ENCODE measurements at regions not wholly inside any gene's neighbourhood (a gene's known extent, or its start where the extent isn't known, plus 50 kb on each side); places are given as distances from the start of the nearest gene placed in this dataset.

DNA sequence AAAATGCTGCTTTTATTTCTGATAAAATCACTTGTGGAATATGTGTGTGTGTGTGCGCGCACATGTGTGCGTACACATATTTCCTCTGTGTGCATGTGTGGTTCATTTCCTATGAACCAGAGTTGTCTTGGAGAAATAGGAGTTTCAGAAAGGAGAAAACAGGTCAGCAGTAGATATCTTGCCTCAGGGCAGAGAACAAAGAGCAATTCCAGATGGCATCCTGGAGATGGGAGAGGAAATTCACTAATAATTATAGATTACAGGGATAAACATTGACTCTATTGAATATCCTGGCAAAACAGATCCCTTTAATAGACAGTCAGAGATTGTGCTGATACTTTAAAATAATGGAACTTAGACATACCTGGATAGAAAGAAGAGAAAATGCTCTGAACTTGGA lies 298.0 kb downstream of the TRIB2 start:
- H3K4me1 Mint-ChIP-seq, result no peaks in the 10 kb centered on the region
- no peak overlapping the region for H3K27ac Mint-ChIP-seq
- H3K4me3 Mint-ChIP-seq, result no peak overlapping the region
- POLR2A ChIA-PET, result no interaction called here
- peaks cover 1% of the 10 kb centered on the region for H3K9me3 Mint-ChIP-seq
- H3K36me3 Mint-ChIP-seq, result no peaks in the 10 kb centered on the region
- DNase-seq (no peak), ATAC-seq (ENCODE audit: low read depth) (no peak)
- peaks cover 33% of the 10 kb centered on the region for H3K27me3 Mint-ChIP-seq

DNA sequence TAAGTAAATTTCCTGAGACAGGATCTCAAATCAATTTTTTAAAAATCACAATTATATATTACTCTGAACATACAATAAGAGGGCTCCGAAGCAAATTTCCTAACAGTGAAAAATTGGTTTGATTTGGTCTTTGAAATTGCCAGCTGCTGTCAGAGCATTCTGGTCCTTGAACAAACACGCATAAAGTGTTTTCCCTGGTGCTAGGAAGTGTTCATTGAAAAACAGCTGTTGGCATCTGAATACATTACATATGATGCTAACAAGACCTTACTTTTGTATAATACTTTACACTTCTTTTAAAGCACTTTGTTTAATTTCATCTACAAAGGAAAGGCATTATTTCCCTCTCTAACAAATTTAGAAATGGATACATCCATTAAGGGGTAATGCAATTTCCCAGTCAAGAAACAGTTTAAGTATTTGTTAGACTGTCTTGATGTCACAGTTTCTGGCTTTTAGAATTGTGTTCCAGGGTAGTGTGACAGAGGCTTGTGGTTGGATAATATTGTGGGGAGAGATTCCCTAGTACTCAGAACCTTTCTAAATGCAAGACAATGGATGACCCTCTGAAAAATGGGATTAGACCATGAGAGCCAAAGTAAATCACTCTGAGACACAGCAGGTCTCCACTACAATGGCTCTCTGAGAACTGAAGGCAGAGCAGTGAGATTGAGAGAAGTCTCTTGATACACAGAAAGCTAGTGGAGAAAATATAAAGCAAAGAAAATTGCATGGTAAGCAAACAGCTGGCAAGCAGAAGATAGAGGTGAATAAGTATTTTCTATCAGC lies 299.0 kb downstream of the TRIB2 start:
- POLR2A ChIA-PET, result no interaction called here
- ATAC-seq (ENCODE audit: low read depth) (no peak), DNase-seq (no peak)
- Mint-ChIP-seq H3K9me3 (peaks cover 1% of the 10 kb centered on the region), H3K27ac (no peak overlapping the region), H3K4me1 (no peaks in the 10 kb centered on the region), H3K27me3 (peaks cover 38% of the 10 kb centered on the region), H3K4me3 (no peak overlapping the region), H3K36me3 (no peaks in the 10 kb centered on the region)

DNA sequence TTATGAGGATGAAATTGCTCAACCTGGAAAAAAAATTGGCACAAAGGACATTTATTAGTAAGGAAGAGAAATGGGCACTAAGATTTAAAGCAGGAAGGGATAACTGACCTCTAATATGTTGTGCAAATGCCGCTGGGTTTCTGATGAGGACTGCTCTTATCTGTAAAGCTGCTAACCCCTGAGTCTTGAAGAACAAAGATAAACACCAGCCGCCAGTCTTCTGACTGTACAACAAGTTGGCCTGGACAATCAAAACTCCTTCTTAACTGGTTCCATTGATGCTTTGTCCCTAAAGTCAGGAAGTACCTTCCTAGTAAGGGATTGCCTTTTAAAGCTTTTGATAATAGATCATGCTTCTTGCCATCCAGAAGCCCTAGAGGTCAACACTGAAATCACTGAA lies 301.8 kb downstream of the TRIB2 start:
- DNase-seq, result no peak
- H3K27me3 Mint-ChIP-seq, result peaks cover 49% of the 10 kb centered on the region
- POLR2A ChIA-PET, result no interaction called here

DNA sequence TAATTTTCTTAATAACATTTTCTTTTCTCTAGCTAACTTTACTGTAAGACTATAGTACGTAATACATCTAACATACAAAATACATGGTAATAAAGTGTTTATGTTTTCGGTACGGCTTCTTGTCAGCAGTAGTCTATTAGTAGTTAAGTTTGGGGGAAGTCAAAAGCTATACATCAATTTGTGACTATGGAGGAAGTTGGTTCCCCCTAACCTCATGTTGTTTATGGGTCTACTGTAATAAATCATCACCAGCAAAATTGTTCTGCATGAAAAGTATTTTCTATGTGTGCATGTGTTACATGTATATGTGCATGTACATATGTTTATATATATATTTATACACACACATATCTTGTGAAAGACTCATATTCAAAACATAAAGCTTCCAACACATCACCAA lies 303.0 kb downstream of the TRIB2 start:
- POLR2A ChIA-PET, result no interaction called here
- ATAC-seq (ENCODE audit: low read depth) (no peak), DNase-seq (no peak)
- Mint-ChIP-seq H3K4me3 (no peak overlapping the region), H3K4me1 (no peaks in the 10 kb centered on the region), H3K27ac (no peak overlapping the region), H3K27me3 (peaks cover 51% of the 10 kb centered on the region), H3K36me3 (no peaks in the 10 kb centered on the region), H3K9me3 (peaks cover 1% of the 10 kb centered on the region)

More for the DNA sequence above, 301.8 kb downstream of the TRIB2 start:
- Mint-ChIP-seq H3K9me3 (peaks cover 1% of the 10 kb centered on the region), H3K36me3 (no peaks in the 10 kb centered on the region), H3K4me3 (no peak overlapping the region), H3K4me1 (no peaks in the 10 kb centered on the region), H3K27ac (no peak overlapping the region)
- no peak for ATAC-seq (ENCODE audit: low read depth)

DNA sequence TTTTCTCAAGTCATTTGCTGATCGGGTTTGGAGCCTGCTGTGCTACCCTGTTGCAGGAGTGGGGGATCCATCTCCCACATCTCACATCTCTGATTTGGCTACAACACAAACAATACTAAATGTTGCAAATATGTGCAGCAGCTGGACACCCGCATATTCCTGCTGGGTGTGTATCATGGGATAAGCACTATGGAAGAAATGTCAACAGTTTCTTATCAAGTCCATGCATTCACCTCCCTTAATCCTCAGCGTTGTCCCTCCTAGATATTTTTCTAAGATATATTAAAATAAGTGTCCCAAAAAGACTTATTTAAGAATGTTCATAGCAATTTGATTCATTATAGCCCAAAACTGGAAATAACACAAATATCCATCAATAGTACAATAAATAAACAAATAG lies 303.7 kb downstream of the TRIB2 start:
- DNase-seq (no peak), ATAC-seq (ENCODE audit: low read depth) (no peak)
- POLR2A ChIA-PET, result no interaction called here
- Mint-ChIP-seq H3K9me3 (peaks cover 1% of the 10 kb centered on the region), H3K4me3 (no peak overlapping the region), H3K27me3 (peaks cover 47% of the 10 kb centered on the region), H3K27ac (no peak overlapping the region), H3K4me1 (no peaks in the 10 kb centered on the region), H3K36me3 (no peaks in the 10 kb centered on the region)

DNA sequence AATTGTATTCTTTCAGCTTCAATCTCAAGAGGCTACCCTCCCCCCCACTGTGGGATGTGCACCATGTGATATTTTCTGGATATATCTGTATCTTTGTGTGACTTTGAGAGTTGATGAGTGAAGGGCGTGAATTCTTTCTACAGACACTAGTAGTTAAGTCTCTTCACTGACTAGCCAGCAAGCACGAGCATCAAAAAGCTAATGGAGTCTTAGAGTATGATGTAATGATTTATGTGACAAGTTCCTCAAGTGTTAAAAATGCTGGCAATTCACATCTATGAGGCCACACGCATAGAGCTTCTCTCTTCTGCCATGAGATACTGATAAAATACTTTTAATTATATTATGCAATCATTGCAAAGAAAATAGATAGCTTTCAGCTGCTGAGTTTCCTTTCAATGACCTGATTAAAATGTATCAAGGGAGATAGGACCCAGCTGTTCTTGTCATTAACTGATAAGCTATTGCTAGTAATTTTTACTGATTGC lies 304.8 kb downstream of the TRIB2 start:
- Mint-ChIP-seq H3K4me3 (no peak overlapping the region), H3K9me3 (peaks cover 1% of the 10 kb centered on the region), H3K36me3 (no peaks in the 10 kb centered on the region), H3K27ac (no peak overlapping the region), H3K27me3 (peaks cover 46% of the 10 kb centered on the region), H3K4me1 (no peaks in the 10 kb centered on the region)
- POLR2A ChIA-PET, result no interaction called here
- ATAC-seq (ENCODE audit: low read depth) (no peak), DNase-seq (no peak)

DNA sequence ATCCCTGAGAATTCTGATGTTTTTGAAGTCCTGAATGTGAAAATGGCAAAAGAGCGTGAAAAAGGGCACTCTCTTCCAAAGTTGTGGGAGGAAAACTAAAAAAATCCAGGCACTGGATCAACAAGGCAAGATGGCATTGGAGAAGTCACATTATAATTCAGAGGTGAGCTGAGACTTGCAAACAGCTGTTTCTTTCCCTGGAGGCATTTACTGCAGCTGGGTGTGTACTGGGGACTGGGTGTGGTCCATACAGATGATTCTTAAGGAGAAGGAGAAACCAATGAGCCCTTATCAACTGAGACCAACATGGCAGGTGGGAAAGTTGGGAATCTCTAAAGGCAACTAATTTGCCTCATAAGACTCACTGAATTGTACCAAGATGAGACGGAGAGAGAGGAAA lies 313.9 kb downstream of the TRIB2 start:
- H3K4me3 Mint-ChIP-seq, result no peak overlapping the region
- ATAC-seq (ENCODE audit: low read depth), result no peak
- no peaks in the 10 kb centered on the region for H3K36me3 Mint-ChIP-seq
- H3K27me3 Mint-ChIP-seq, result peaks cover 10% of the 10 kb centered on the region
- H3K27ac Mint-ChIP-seq, result no peak overlapping the region
- H3K9me3 Mint-ChIP-seq, result no peaks in the 10 kb centered on the region
- DNase-seq, result no peak
- no peaks in the 10 kb centered on the region for H3K4me1 Mint-ChIP-seq
- POLR2A ChIA-PET, result no interaction called here

DNA sequence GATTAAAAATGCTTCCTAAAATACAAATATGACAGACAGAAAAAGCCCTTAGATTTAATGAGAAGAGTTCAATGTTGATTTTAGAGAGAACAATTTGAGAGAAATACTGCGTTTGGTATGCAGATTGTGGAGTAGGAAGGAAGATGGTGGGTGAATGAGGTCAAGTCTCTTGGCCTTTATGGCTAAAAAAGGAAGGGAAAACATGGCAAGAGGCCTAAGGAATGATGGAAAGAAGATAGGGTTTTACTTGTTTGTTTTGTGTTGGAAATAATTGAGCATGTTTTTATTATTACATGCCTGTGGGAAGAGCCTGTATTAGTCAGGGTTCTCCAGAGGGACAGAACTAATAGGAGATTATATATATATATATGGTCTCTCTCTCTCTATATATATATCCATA lies 318.1 kb downstream of the TRIB2 start:
- Mint-ChIP-seq H3K27me3 (peaks cover 8% of the 10 kb centered on the region), H3K4me3 (no peak overlapping the region), H3K9me3 (no peaks in the 10 kb centered on the region), H3K27ac (no peak overlapping the region), H3K36me3 (no peaks in the 10 kb centered on the region), H3K4me1 (no peaks in the 10 kb centered on the region)
- ATAC-seq (ENCODE audit: low read depth) (no peak), DNase-seq (no peak)
- POLR2A ChIA-PET, result no interaction called here

DNA sequence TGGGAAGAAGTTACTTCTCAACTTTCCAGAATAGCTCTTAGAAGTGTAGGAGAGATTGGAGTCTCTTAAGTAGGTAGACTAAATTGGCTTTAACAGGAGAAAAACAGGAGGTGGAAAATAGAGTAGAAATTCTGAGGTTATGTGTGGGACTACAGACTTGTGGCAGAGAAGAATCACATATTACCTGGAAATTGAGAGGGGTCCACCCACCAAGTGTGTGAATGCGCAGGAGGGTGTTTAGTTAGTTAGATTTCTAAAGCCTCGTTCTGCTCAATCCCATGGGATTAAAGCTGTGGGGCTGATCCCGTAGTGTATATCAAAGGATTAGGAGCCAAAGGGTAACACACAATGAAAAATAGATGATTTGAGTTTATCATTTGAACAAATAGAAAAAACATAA lies 319.1 kb downstream of the TRIB2 start:
- ATAC-seq (ENCODE audit: low read depth), result no peak
- DNase-seq, result no peak
- H3K27me3 Mint-ChIP-seq, result peaks cover 6% of the 10 kb centered on the region
- no peaks in the 10 kb centered on the region for H3K36me3 Mint-ChIP-seq
- POLR2A ChIA-PET, result no interaction called here
- H3K4me3 Mint-ChIP-seq, result no peak overlapping the region
- no peak overlapping the region for H3K27ac Mint-ChIP-seq
- H3K4me1 Mint-ChIP-seq, result no peaks in the 10 kb centered on the region
- H3K9me3 Mint-ChIP-seq, result no peaks in the 10 kb centered on the region

DNA sequence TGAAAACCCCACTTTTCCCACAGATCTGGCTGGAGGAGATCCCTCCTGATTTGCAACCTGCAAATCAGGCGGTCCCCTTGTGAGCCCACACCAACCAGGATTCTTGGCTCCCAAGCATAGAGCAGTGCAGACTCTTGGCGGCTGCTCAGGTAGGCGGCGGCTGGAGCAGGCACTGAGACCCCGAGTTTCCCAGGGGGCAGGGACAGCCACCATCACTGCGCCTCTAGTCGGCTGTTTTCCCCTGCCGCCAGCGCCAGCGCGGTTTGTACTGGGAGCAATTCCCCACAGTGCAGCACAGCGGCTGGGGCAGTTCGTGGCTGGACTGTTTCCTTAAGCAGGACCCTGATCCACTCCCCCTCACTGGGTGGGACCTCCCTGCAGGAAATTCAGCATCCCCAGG lies 323.3 kb downstream of the TRIB2 start:
- Mint-ChIP-seq H3K4me3 (no peak overlapping the region), H3K9me3 (peaks cover 6% of the 10 kb centered on the region), H3K27ac (no peak overlapping the region), H3K27me3 (peaks cover 19% of the 10 kb centered on the region), H3K36me3 (no peaks in the 10 kb centered on the region), H3K4me1 (no peaks in the 10 kb centered on the region)
- ATAC-seq (ENCODE audit: low read depth) (no peak), DNase-seq (no peak)
- POLR2A ChIA-PET, result no interaction called here

DNA sequence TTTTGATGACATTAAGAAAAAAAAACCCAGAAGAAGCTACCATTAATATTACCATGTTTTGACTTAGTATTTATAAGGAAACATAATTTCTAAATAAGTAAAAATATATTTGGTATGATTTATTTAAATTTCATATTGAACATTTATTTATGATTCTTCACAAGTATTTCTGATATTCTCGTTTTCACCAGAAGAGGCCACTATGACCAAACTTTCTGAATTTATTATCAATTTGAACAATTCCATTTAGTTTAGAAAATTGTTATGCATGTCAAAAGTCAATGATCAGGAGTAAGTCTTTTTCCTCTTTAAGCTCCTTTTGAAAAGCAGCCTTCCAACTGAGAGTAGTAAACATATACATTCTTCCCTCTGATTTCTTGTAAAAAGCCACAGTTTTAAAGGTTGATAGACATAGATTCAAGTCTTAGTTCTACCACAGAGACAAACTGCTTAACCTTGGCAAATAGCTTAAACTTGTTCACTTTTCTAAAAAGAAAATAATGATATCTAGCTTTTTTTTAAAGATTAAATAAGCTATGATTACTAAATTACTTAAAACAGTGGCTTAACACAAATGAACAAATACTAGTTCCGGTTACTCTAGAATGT lies 329.9 kb downstream of the TRIB2 start:
- Mint-ChIP-seq H3K4me1 (peaks cover 1% of the 10 kb centered on the region), H3K36me3 (no peaks in the 10 kb centered on the region), H3K27me3 (peaks cover 25% of the 10 kb centered on the region), H3K27ac (no peak overlapping the region), H3K9me3 (no peaks in the 10 kb centered on the region), H3K4me3 (no peak overlapping the region)
- DNase-seq, result no peak
- POLR2A ChIA-PET, result no interaction called here
- ATAC-seq (ENCODE audit: low read depth), result no peak

DNA sequence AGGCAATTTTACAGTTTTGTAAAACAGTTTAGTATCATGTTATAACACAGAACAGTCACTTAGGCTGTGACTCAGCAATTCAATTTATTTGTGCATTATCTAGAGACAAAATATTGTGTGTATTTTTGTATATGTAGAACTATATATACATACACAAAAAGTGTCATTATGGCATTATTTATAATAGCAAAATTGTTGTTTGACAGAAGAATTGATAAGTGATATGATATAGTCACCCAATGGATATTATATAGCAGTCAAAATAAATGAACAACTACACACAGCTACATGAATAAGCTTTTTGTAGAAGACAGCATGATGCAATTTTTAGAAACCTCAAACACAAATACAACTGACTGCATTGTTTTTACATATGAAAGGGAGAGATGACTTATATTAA lies 334.0 kb downstream of the TRIB2 start:
- ATAC-seq (ENCODE audit: low read depth) (no peak), DNase-seq (no peak)
- POLR2A ChIA-PET, result no interaction called here
- Mint-ChIP-seq H3K27ac (no peak overlapping the region), H3K4me3 (no peak overlapping the region), H3K4me1 (peaks cover 1% of the 10 kb centered on the region), H3K36me3 (no peaks in the 10 kb centered on the region), H3K9me3 (no peaks in the 10 kb centered on the region), H3K27me3 (peaks cover 22% of the 10 kb centered on the region)

DNA sequence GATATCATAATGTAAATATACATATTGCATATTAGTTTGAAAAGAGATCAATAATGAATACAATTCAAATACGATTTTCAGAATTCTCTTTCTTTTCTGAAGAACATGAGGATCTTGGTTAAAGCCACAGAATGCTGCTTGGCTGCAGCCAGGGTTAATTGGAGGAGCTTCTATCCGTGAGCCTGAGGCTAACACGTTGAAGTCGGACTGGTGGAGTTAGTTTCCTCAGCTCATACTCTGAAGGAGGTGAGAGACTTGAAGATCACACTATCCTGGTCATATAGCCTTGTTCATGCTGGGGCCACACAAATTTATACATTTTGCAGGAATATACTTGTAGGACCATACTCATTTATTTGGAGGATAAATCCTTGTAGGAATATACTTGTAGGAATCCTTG lies 335.8 kb downstream of the TRIB2 start:
- Mint-ChIP-seq H3K36me3 (no peaks in the 10 kb centered on the region), H3K27ac (no peak overlapping the region), H3K4me1 (peaks cover 1% of the 10 kb centered on the region), H3K9me3 (no peaks in the 10 kb centered on the region), H3K27me3 (peaks cover 22% of the 10 kb centered on the region), H3K4me3 (no peak overlapping the region)
- ATAC-seq (ENCODE audit: low read depth), result no peak
- POLR2A ChIA-PET, result no interaction called here
- no peak for DNase-seq

DNA sequence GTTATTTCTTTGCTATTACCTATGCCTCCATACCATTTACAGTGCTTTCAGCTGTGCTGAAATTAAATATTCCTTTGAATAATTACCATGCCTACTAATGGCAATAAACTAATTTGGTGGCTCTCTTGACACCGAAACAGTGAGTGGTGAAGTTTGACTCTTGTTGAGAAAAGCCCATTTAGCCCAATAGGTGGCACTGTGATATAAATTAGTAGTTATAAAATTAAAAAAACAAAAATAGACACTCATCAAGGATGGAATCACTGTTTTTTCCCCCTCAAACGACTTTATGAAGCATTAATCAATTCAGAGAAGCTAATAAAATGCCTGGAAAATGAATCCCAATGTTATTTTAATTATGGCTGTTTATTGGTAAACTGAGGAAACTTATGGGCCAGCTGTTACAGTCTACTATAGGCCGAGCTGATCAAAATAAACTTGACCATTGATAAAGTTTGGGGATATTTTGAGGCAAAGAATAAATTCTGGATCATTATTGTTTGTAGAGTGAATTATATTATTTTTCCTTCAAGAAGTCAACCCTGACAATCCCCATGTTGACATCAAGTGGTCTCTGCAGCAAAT lies 339.6 kb downstream of the TRIB2 start:
- no peaks in the 10 kb centered on the region for H3K36me3 Mint-ChIP-seq
- no peaks in the 10 kb centered on the region for H3K9me3 Mint-ChIP-seq
- DNase-seq (no peak), ATAC-seq (ENCODE audit: low read depth) (no peak)
- POLR2A ChIA-PET, result no interaction called here
- H3K4me3 Mint-ChIP-seq, result no peak overlapping the region
- no peak overlapping the region for H3K27ac Mint-ChIP-seq
- peaks cover 14% of the 10 kb centered on the region for H3K27me3 Mint-ChIP-seq
- no peaks in the 10 kb centered on the region for H3K4me1 Mint-ChIP-seq
